ENCODE measurements at regions not wholly inside any gene's neighbourhood (a gene's known extent, or its start where the extent isn't known, plus 50 kb on each side); places are given as distances from the start of the nearest gene placed in this dataset.

DNA sequence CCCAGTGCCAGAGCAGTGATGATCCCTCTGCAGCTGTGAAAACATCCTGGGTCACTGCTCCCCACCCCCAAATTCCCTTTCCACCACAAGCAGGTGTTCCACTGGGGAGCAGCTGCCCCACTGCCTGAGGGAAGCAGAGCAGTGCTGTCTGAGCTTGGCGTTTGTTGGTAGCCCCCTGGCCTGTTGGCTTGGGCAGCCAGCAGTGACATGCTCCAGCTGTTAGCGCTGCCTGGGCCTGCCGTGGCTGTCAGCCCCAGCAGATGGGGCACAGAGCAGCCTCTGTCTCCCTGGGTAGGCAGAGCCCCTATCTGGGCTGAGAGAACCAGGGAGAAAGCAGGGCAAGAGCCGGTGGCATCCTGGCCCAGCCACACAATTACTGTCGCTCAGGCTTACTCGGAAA is 247.7 kb downstream of the GLI2 start:
- no peak for DNase-seq

- no peak for DNase-seq
Measured at GRCh38 chr2:120984046-120984445, 248.4 kb downstream of the GLI2 start.

GRCh38 chr2:120984452-120985173 is 248.9 kb downstream of the GLI2 start:
- no peak for DNase-seq

DNA sequence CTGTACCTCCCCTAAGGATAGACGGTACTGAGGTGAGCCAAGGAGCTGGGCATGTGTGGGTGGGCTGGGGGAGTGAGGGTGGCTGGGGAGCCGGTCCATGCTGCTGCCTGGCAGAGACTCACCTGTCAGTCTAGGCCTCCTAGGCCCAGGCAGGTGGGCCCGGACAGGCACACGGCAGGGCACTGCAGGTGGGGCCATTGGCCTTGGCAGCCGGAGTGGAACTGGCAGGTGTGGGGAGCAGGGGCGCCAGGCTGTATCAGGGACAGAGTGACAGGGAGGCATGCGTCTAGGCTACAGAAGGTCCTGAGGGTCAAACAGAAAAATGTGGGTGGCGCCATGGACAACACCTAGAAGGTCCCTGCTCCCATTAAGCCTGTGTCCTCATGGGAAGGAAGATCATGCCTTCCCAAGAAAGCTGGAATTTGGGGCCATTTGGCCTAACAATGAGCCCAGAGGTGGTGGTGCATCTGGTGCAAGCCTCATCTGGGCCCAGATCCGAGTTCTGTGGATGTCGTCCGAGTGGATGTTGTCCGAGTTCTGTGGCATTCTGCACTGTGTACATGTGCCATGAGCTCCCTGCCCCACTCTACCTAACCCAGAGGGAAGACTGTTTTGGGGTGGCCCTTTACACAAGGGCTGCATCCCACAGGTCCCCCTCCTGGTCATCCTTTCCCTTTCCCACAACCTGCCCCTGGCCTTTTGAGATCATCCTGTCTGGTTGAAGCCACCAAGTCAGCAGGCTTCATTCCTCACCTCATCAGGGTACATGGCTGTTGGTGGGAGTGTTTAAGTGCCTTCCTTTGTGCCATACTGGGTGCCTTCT is 249.7 kb downstream of the GLI2 start:
- no peak for DNase-seq

GRCh38 chr2:120985997-120986651 is 250.5 kb downstream of the GLI2 start:
- no peak for DNase-seq

DNA sequence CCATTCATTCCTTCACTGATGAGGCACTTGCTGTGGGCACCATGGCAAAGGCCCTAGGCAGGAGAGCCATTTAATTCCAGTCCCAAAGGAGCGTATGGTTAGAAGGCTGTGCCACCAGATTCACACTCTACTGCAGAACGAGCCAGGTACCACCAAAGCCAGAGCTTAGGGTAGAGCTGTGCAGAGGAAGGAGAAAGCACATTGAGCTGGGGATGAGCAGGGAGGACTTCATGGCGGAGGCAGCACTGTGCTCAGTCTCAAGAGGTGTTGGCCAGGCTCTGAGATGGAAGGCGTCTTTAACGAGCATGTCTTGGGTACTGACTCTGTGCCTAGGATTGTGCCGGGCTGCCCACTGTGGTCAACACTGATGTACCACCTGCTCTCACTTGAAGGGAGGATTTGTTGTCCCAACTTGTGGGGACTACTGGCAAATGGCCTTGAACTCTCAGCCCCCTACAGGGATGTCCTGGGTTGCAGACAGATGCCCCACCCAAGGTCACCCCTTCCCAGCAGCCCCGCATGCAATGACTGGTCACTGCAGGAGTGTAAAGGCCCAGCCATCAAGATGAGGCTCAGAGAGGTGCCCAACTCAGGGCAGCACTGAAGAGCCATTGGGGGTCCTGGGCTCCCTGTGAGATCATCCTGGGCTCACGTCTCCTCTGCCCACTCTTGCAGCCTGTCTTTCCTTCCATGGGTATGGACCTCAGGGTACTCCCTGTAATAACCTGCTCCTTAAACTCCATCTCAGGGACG is 251.4 kb downstream of the GLI2 start:
- no peak for DNase-seq

GRCh38 chr2:120988051-120988699 is 252.5 kb downstream of the GLI2 start:
- no peak for DNase-seq

DNA sequence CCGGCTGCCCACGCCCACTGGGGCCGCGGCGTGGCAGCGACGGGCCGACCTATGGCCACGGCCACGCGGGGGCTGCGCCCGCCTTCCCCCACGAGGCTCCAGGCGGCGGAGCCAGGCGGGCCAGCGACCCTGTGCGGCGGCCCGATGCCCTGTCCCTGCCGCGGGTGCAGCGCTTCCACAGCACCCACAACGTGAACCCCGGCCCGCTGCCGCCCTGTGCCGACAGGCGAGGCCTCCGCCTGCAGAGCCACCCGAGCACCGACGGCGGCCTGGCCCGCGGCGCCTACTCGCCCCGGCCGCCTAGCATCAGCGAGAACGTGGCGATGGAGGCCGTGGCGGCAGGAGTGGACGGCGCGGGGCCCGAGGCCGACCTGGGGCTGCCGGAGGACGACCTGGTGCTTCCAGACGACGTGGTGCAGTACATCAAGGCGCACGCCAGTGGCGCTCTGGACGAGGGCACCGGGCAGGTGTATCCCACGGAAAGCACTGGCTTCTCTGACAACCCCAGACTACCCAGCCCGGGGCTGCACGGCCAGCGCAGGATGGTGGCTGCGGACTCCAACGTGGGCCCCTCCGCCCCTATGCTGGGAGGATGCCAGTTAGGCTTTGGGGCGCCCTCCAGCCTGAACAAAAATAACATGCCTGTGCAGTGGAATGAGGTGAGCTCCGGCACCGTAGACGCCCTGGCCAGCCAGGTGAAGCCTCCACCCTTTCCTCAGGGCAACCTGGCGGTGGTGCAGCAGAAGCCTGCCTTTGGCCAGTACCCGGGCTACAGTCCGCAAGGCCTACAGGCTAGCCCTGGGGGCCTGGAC is 253.2 kb downstream of the GLI2 start:
- DNase-seq: no peak

DNA sequence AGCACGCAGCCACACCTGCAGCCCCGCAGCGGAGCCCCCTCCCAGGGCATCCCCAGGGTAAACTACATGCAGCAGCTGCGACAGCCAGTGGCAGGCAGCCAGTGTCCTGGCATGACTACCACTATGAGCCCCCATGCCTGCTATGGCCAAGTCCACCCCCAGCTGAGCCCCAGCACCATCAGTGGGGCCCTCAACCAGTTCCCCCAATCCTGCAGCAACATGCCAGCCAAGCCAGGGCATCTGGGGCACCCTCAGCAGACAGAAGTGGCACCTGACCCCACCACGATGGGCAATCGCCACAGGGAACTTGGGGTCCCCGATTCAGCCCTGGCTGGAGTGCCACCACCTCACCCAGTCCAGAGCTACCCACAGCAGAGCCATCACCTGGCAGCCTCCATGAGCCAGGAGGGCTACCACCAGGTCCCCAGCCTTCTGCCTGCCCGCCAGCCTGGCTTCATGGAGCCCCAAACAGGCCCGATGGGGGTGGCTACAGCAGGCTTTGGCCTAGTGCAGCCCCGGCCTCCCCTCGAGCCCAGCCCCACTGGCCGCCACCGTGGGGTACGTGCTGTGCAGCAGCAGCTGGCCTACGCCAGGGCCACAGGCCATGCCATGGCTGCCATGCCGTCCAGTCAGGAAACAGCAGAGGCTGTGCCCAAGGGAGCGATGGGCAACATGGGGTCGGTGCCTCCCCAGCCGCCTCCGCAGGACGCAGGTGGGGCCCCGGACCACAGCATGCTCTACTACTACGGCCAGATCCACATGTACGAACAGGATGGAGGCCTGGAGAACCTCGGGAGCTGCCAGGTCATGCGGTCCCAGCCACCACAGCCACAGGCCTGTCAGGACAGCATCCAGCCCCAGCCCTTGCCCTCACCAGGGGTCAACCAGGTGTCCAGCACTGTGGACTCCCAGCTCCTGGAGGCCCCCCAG is 254.1 kb downstream of the GLI2 start:
- no peak for DNase-seq

DNA sequence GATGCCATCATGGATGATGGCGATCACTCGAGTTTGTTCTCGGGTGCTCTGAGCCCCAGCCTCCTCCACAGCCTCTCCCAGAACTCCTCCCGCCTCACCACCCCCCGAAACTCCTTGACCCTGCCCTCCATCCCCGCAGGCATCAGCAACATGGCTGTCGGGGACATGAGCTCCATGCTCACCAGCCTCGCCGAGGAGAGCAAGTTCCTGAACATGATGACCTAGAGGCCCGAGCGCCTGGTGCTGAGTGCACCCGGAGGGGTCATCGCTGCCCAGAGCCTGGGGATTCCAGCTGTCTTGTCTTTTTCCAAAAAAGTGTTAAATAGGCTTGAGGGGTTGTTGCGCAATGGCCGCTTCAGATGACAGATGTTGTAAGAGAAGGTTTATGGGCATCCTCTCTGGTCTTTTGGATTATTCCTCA is 254.8 kb downstream of the GLI2 start:
- DNase-seq: no peak

- DNase-seq: no peak
Measured at GRCh38 chr2:120991441-120991840, 255.8 kb downstream of the GLI2 start.

DNA sequence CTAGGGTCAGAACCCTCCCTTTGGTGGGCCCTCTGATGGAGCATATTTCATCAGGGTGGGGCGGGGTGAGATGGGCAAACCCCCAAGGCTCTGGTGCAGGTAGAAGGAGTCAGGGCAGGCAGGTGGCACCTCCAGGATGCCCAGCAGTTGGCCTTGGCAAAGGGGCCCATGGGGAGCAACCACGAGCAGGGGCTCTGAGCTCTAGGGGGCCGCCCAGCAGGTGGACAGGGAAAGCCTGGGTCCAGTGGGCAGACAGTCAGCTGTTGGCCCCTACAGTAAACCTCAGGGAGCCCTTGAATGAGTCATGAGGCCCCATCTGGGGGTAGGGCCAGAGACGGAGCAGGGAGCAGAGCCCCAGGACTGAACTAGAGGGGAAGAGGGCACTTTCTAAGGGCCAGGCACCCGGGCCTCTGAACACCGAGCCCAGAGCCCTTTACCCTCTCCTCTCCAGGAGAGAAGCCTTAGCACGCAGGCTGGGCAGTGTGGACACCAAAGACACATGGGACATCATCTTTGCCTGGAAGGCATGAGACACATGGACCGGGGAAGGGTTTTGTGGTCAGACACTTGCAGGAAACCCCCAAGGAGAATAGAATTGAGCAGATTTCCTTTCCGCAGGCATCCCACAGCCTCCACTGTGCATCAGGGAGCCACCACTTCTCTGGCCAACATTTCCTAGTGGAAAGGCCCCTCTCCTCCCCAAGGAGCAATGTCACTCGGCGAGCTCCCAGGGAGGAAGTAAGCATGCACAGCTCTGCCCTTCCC is 257.3 kb downstream of the GLI2 start:
- no peak for DNase-seq

DNA sequence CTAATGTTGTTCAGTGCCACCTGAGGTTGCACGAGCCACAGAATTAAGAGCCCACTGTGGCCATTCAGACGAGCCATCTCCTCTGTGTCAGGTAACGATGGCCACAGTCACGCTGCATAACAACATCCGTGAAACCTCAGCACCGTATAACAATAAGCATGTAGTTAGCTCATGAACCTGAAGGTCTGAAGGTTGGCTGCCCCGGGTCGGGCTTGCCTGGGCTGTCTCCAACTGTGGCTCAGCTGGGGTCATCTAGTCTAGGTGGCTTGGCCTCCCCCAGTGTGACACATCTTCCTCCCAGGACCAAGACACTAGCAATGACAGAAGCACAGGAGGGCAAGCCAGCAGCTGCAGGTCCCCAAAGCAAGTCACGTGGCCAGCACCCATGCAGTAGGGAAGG is 258.0 kb downstream of the GLI2 start:
- DNase-seq: no peak

GRCh38 chr2:120994301-120994995 is 258.8 kb downstream of the GLI2 start:
- DNase-seq: no peak

- DNase-seq: no peak
Measured at GRCh38 chr2:120995152-120995551, 259.5 kb downstream of the GLI2 start.

DNA sequence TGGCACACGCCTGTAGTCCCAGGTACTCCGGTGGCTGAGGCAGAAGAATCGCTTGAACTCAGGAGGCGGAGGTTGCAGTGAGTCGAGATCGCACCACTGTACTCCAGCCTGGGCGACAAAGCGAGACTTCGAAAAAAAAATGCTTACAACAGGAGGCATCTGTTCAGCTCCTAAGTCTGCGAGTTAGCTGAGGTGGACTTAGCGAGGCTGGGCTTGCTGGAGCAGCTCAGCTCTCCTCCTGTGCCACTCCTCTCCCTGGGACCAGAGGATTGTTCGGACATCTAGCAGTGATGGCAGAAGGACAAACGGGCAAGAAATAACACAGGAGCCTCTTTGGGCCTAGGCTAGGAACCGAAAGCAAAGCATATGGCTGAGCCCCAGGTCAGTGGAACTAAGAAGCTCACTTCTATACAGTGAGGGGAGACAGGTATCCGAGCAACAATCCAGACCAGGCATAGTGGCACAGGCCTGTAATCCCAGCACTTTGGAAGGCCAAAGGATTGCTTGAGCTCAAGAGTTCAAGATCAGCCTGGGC is 260.1 kb downstream of the GLI2 start:
- DNase-seq: no peak

DNA sequence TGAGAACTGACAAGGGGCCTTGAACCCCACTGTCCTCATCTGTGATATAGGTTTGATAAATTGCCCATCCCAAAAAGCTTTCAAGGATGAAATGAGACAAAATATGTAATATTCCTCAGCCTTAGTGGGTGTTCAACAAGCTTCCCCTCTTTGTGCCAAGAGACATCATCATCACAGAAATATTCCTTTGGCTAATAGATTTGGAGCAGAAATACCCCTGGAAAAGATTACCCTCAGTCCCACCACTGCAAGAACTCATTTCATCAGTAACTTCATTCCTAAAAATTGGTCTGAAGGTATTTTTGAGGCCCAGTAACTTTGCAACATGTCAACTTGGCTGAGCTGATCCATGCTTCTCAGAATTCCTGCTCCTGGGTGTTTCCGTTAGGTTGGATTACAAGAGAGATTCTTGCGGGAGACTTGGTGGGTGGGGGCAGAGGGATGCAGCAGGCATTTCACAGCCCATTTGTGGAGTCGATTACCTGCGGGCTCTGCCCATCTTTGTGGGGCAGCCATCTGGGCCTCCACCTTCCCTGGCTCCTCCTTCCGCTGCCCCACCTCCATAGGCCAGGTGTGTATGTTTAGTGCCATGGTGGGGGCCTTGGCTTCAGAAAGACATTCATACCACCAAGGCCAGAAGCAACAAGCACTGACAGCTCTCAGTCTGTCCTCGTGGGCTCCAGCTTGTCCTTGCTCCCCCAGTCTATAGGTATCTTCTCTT is 263.9 kb downstream of the GLI2 start:
- DNase-seq: no peak

- no peak for DNase-seq
Measured at GRCh38 chr2:121000804-121001203, 265.1 kb downstream of the GLI2 start.
